ENCODE measurements at regions not wholly inside any gene's neighbourhood (a gene's known extent, or its start where the extent isn't known, plus 50 kb on each side); places are given as distances from the start of the nearest gene placed in this dataset.

DNA sequence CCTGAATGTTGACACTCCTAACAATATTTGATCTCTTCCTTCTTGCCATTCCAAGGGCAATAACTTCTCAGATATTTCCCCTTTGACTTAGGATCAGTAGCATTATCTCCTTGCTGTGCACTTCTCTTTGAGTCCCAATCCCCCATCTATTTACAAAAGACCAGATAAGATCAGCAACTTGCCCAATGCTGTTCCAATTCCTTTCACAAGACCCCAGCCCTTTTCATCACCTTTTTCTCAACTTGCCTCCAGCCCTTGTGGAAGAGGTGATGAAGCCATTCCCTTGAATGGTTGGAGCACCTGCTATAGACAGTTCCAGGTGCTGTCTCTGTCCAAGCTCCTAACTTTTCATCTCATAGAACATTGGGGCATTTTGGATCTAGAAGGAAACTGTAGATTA lies 51.1 kb upstream of the ARID5B start:
- TF ChIP-seq, protein P1, sequence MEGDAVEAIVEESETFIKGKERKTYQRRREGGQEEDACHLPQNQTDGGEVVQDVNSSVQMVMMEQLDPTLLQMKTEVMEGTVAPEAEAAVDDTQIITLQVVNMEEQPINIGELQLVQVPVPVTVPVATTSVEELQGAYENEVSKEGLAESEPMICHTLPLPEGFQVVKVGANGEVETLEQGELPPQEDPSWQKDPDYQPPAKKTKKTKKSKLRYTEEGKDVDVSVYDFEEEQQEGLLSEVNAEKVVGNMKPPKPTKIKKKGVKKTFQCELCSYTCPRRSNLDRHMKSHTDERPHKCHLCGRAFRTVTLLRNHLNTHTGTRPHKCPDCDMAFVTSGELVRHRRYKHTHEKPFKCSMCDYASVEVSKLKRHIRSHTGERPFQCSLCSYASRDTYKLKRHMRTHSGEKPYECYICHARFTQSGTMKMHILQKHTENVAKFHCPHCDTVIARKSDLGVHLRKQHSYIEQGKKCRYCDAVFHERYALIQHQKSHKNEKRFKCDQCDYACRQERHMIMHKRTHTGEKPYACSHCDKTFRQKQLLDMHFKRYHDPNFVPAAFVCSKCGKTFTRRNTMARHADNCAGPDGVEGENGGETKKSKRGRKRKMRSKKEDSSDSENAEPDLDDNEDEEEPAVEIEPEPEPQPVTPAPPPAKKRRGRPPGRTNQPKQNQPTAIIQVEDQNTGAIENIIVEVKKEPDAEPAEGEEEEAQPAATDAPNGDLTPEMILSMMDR (IDR thresholded peaks at IDR 0.05) = no peak
- TF ChIP-seq POLR2AphosphoS5 (IDR thresholded peaks at IDR 0.05) (no peak), POLR2A (IDR thresholded peaks at IDR 0.05; ENCODE audit: low read depth) (no peak)

All from esophagus muscularis mucosa (tissue), 3 donors.